Body of pancreas (tissue), 4 donors: ENCODE measurements at regions not wholly inside any gene's neighbourhood (a gene's known extent, or its start where the extent isn't known, plus 50 kb on each side); places are given as distances from the start of the nearest gene placed in this dataset.

ENCODE experiments used
- ATAC-seq: fragments of 150-250 bp; one replicate; pipeline ENCODE4 v1.9.1; 2016
- DNase-seq, 4 donors: peaks; one replicate each; pipeline ENCODE4 v3.0.0-alpha.2; 2019
- H3K27ac ChIP-seq, 4 donors: fragments of 200-600 bp; sonication (generic); 1 replicate in 3 of 4; 2 replicates in 1 of 4; pipeline versions ENCODE4 v1.5.1 to v1.6.1; 2016 to 2019; ENCODE audit warnings: mild to moderate bottlenecking in 1 of 4, mixed read lengths in 1 of 4, moderate library complexity in 1 of 4
- H3K27me3 ChIP-seq, 2 donors: fragments of 200-600 bp; sonication (generic); one replicate each; pipeline ENCODE4 v1.6.0; 2016; ENCODE audit warnings: mild to moderate bottlenecking in 1 of 2
- H3K36me3 ChIP-seq, 2 donors: fragments of 200-600 bp; sonication (generic); replicated peaks in 1 of 2; 2 replicates each; pipeline ENCODE4 v1.5.1; 2016; ENCODE audit warnings: low read depth in 2 of 2; ENCODE audit not compliant: insufficient read depth in 1 of 2
- H3K4me1 ChIP-seq: fragments of 200-600 bp; sonication (generic); one replicate; pipeline ENCODE4 v1.6.0; 2016
- H3K4me3 ChIP-seq, 2 donors: fragments of 200-600 bp; sonication (generic); 1 replicate in 1 of 2; 2 replicates in 1 of 2; pipeline ENCODE4 v1.5.1; 2016 to 2019
- H3K9me3 ChIP-seq, 3 donors: fragments of 200-600 bp; sonication (generic); 1 replicate in 2 of 3; 2 replicates in 1 of 3; pipeline ENCODE4 v1.5.1; 2016
- CTCF ChIP-seq, 7 experiments: fragments of 450-650 bp in 4 of 7; fragments of 200-600 bp in 3 of 7; sonication (generic) in 3 of 7; IDR thresholded peaks; one replicate each; pipeline ENCODE4 v1.5.1; 2016 to 2019; ENCODE audit warnings: antibody characterized with exemption in 7 of 7
- POLR2A ChIP-seq, 3 donors: fragments of 450-650 bp; IDR thresholded peaks; one replicate each; pipeline ENCODE4 v1.6.1; 2016; ENCODE audit warnings: antibody characterized with exemption in 3 of 3, mild to moderate bottlenecking in 2 of 3
- WGBS, 2 donors: methylation state at CpG; one replicate each; pipeline ENCODE4 v1.1.5; 2017; 5-methylcytosine and 5-hydroxymethylcytosine counted together
- intact Hi-C: fragments of 100-400 bp; cut with DNase I; formaldehyde crosslinking; loops from one replicate; pipeline ENCODE4 v1.15.1; 2023

GRCh38 chr16:86344881-86345280 is 165.4 kb upstream of the FOXF1 start:
- DNase-seq: no peak
- H3K36me3 ChIP-seq: no peaks in the 10 kb centered on the region
- peaks cover 0 to 4% of the 10 kb centered on the region in 2 donors for H3K27me3 ChIP-seq
- ATAC-seq: no peak
- WGBS, 2 donors: 32 to 36% methylated on average over 5 of the region's 5 CpGs
- H3K27ac ChIP-seq: no peak overlapping the region
- no peaks in the 10 kb centered on the region for H3K9me3 ChIP-seq
- H3K4me1 ChIP-seq: no peaks in the 10 kb centered on the region
- no peak overlapping the region for H3K4me3 ChIP-seq
- intact Hi-C loops: no loop called here
- TF ChIP-seq POLR2A (IDR thresholded peaks at IDR 0.05): no peak
- no peak for TF ChIP-seq CTCF (IDR thresholded peaks at IDR 0.05)

- ATAC-seq: no peak
- intact Hi-C loops: no loop called here
- DNase-seq: no peak
- Histone ChIP-seq H3K4me1 (no peaks in the 10 kb centered on the region), H3K27me3 (peaks cover 0 to 4% of the 10 kb centered on the region in 2 donors), H3K27ac (no peak overlapping the region), H3K4me3 (no peak overlapping the region), H3K36me3 (no peaks in the 10 kb centered on the region), H3K9me3 (no peaks in the 10 kb centered on the region)
- no peak for TF ChIP-seq CTCF (IDR thresholded peaks at IDR 0.05)
- no peak for TF ChIP-seq POLR2A (IDR thresholded peaks at IDR 0.05)
- 35 to 43% methylated on average over 6 to 9 of the region's 12 CpGs for WGBS, 2 donors
Observed at GRCh38 chr16:86345516-86345915, 164.8 kb upstream of the FOXF1 start.

- intact Hi-C loops: no loop called here
- no peak for ATAC-seq
Observed at GRCh38 chr16:86346034-86346433, 164.3 kb upstream of the FOXF1 start.

GRCh38 chr16:86347090-86347489 is 163.2 kb upstream of the FOXF1 start:
- no peaks in the 10 kb centered on the region for H3K36me3 ChIP-seq
- no peak overlapping the region for H3K27ac ChIP-seq
- no peaks in the 10 kb centered on the region for H3K4me1 ChIP-seq
- no peak for TF ChIP-seq CTCF (IDR thresholded peaks at IDR 0.05)
- no peak for TF ChIP-seq POLR2A (IDR thresholded peaks at IDR 0.05)
- no peak for ATAC-seq
- DNase-seq: no peak
- H3K4me3 ChIP-seq: no peak overlapping the region
- WGBS, 2 donors: 48 to 50% methylated on average over 3 of the region's 3 CpGs
- H3K27me3 ChIP-seq: no peaks in the 10 kb centered on the region
- intact Hi-C loops: no loop called here
- H3K9me3 ChIP-seq: no peaks in the 10 kb centered on the region

More at GRCh38 chr16:86346034-86346433, 164.3 kb upstream of the FOXF1 start:
- WGBS, 2 donors: 55 to 58% methylated on average over 7 of the region's 7 CpGs
- Histone ChIP-seq H3K4me1 (no peaks in the 10 kb centered on the region), H3K4me3 (no peak overlapping the region), H3K27ac (no peak overlapping the region), H3K9me3 (no peaks in the 10 kb centered on the region), H3K27me3 (peaks cover 0 to 4% of the 10 kb centered on the region in 2 donors), H3K36me3 (no peaks in the 10 kb centered on the region)
- no peak for TF ChIP-seq POLR2A (IDR thresholded peaks at IDR 0.05)
- no peak for TF ChIP-seq CTCF (IDR thresholded peaks at IDR 0.05)
- no peak for DNase-seq

GRCh38 chr16:86347916-86348555 is 162.3 kb upstream of the FOXF1 start:
- Histone ChIP-seq H3K9me3 (no peaks in the 10 kb centered on the region), H3K4me3 (no peak overlapping the region), H3K27me3 (no peaks in the 10 kb centered on the region), H3K36me3 (no peaks in the 10 kb centered on the region), H3K27ac (no peak overlapping the region), H3K4me1 (no peaks in the 10 kb centered on the region)
- ATAC-seq: no peak
- intact Hi-C loops: no loop called here
- 47 to 52% methylated on average over 8 to 11 of the region's 11 CpGs for WGBS, 2 donors
- no peak for DNase-seq
- TF ChIP-seq POLR2A (IDR thresholded peaks at IDR 0.05): no peak
- TF ChIP-seq CTCF (IDR thresholded peaks at IDR 0.05): no peak
